ENCODE measurements at regions not wholly inside any gene's neighbourhood (a gene's known extent, or its start where the extent isn't known, plus 50 kb on each side); places are given as distances from the start of the nearest gene placed in this dataset.

DNA sequence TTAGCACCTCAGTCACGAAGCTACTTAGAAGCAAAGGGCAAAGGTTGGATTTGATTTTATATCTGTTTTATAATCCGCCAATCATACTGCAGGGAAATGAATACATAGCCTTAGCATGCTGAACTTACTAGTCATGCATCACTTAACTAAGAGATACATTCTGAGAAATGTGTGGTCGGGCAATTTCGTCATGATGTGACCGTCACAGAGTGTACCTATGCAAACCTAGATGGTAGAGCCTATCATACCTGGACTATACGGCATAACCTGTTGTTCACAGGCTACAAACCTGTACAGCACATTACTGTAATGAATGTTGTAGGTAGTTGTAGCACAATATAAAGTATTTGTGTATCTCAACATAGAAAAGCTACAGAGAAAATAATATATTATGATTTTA lies 345.2 kb upstream of the RGS17 start:
- no peak for TF ChIP-seq POLR2AphosphoS5 (IDR thresholded peaks at IDR 0.05; ENCODE audit: low read depth, low read length)
- no peak for TF ChIP-seq TAF1 (IDR thresholded peaks at IDR 0.05; ENCODE audit: borderline replicate concordance, insufficient read depth, low read length)
- no peak for TF ChIP-seq REST (IDR thresholded peaks at IDR 0.05; ENCODE audit: insufficient read depth in 1 of 2, low read depth in 2 of 2, low read length in 2 of 2)
- TF ChIP-seq FOXP2 (optimal IDR thresholded peaks at IDR 0.05; ENCODE audit: borderline replicate concordance, extremely low read depth, extremely low read length, insufficient read depth): no peak
- TF ChIP-seq SIN3A (IDR thresholded peaks at IDR 0.05; ENCODE audit: borderline replicate concordance, insufficient read depth, low read length): no peak

Data from PFSK-1 (cell line).